ENCODE measurements at regions not wholly inside any gene's neighbourhood (a gene's known extent, or its start where the extent isn't known, plus 50 kb on each side); places are given as distances from the start of the nearest gene placed in this dataset.

DNA sequence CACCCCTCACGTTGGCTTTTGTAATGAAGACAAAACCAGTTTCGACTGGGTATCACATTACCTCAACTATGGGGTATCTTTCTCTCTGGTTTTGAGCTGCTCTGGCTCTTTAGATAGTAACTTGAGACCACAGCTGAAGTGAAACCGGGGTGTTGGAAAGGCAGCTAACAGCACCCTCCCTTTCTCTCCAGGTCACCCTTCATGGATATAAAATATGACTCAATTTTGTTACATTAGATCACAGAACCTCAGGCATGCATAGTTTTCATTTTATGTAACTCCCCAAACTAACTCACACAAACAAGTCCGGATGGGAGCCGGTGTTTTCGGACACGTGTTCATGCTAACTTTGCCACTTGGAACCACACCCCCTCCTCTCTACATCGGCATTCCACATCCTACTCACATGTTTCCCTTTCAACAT lies 90.7 kb downstream of the NR2F2 start:
- Mint-ChIP-seq H3K27me3 (ENCODE audit: low read depth) (peaks cover 75% of the 10 kb centered on the region), H3K36me3 (no peaks in the 10 kb centered on the region)

DNA sequence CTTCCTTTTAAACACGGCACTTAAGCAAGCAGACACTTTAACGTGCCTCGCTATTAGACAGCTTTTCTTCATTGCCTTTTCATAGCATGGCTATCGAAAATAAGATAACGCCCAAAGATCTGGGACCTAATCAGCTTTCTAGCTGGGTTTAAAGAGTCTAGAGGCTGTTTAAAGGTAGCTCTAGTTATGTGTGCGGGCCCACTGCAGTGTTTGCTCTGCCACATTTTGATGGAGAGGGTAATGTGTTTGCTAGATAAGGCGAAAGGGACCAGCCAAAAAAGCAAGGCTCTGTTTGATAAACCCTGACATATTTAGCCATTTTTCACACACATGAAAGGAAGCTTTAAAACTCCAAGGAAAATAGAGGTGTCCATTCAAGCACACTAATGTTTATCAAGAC lies 91.6 kb downstream of the NR2F2 start:
- Mint-ChIP-seq H3K27ac (no peak overlapping the region), H3K4me3 (no peak overlapping the region), H3K36me3 (no peaks in the 10 kb centered on the region), H3K27me3 (ENCODE audit: low read depth) (peaks cover 66% of the 10 kb centered on the region), H3K9me3 (peaks cover 6% of the 10 kb centered on the region), H3K4me1 (peaks cover 43% of the 10 kb centered on the region)
- TF ChIP-seq SP1 (CRISPR knock-in tag; conservative IDR thresholded peaks at IDR 0.05) (no peak), NFATC4 (CRISPR knock-in tag; IDR thresholded peaks at IDR 0.05) (no peak), JAZF1 (CRISPR knock-in tag; IDR thresholded peaks at IDR 0.05) (no peak), RORB (CRISPR knock-in tag; IDR thresholded peaks at IDR 0.05) (no peak), NR1H2 (CRISPR knock-in tag; IDR thresholded peaks at IDR 0.05) (no peak), RELA (CRISPR knock-in tag; IDR thresholded peaks at IDR 0.05; ENCODE audit: borderline replicate concordance) (no peak), PRRX2 (CRISPR knock-in tag; IDR thresholded peaks at IDR 0.05) (no peak)
- TF ChIP-seq, protein P1, sequence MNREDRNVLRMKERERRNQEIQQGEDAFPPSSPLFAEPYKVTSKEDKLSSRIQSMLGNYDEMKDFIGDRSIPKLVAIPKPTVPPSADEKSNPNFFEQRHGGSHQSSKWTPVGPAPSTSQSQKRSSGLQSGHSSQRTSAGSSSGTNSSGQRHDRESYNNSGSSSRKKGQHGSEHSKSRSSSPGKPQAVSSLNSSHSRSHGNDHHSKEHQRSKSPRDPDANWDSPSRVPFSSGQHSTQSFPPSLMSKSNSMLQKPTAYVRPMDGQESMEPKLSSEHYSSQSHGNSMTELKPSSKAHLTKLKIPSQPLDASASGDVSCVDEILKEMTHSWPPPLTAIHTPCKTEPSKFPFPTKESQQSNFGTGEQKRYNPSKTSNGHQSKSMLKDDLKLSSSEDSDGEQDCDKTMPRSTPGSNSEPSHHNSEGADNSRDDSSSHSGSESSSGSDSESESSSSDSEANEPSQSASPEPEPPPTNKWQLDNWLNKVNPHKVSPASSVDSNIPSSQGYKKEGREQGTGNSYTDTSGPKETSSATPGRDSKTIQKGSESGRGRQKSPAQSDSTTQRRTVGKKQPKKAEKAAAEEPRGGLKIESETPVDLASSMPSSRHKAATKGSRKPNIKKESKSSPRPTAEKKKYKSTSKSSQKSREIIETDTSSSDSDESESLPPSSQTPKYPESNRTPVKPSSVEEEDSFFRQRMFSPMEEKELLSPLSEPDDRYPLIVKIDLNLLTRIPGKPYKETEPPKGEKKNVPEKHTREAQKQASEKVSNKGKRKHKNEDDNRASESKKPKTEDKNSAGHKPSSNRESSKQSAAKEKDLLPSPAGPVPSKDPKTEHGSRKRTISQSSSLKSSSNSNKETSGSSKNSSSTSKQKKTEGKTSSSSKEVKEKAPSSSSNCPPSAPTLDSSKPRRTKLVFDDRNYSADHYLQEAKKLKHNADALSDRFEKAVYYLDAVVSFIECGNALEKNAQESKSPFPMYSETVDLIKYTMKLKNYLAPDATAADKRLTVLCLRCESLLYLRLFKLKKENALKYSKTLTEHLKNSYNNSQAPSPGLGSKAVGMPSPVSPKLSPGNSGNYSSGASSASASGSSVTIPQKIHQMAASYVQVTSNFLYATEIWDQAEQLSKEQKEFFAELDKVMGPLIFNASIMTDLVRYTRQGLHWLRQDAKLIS (CRISPR knock-in tag; IDR thresholded peaks at IDR 0.05; ENCODE audit: borderline replicate concordance) = no peak
- TF ChIP-seq, protein P2, sequence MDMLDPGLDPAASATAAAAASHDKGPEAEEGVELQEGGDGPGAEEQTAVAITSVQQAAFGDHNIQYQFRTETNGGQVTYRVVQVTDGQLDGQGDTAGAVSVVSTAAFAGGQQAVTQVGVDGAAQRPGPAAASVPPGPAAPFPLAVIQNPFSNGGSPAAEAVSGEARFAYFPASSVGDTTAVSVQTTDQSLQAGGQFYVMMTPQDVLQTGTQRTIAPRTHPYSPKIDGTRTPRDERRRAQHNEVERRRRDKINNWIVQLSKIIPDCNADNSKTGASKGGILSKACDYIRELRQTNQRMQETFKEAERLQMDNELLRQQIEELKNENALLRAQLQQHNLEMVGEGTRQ (CRISPR knock-in tag; IDR thresholded peaks at IDR 0.05) = no peak
- TF ChIP-seq, protein P3, sequence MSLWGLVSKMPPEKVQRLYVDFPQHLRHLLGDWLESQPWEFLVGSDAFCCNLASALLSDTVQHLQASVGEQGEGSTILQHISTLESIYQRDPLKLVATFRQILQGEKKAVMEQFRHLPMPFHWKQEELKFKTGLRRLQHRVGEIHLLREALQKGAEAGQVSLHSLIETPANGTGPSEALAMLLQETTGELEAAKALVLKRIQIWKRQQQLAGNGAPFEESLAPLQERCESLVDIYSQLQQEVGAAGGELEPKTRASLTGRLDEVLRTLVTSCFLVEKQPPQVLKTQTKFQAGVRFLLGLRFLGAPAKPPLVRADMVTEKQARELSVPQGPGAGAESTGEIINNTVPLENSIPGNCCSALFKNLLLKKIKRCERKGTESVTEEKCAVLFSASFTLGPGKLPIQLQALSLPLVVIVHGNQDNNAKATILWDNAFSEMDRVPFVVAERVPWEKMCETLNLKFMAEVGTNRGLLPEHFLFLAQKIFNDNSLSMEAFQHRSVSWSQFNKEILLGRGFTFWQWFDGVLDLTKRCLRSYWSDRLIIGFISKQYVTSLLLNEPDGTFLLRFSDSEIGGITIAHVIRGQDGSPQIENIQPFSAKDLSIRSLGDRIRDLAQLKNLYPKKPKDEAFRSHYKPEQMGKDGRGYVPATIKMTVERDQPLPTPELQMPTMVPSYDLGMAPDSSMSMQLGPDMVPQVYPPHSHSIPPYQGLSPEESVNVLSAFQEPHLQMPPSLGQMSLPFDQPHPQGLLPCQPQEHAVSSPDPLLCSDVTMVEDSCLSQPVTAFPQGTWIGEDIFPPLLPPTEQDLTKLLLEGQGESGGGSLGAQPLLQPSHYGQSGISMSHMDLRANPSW (CRISPR knock-in tag; conservative IDR thresholded peaks at IDR 0.05; ENCODE audit: low read depth) = no peak
- TF ChIP-seq, protein P4, sequence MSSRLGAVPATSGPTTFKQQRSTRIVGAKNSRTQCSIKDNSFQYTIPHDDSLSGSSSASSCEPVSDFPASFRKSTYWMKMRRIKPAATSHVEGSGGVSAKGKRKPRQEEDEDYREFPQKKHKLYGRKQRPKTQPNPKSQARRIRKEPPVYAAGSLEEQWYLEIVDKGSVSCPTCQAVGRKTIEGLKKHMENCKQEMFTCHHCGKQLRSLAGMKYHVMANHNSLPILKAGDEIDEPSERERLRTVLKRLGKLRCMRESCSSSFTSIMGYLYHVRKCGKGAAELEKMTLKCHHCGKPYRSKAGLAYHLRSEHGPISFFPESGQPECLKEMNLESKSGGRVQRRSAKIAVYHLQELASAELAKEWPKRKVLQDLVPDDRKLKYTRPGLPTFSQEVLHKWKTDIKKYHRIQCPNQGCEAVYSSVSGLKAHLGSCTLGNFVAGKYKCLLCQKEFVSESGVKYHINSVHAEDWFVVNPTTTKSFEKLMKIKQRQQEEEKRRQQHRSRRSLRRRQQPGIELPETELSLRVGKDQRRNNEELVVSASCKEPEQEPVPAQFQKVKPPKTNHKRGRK (CRISPR knock-in tag; IDR thresholded peaks at IDR 0.05; ENCODE audit: borderline replicate concordance) = no peak
- TF ChIP-seq, protein P5, sequence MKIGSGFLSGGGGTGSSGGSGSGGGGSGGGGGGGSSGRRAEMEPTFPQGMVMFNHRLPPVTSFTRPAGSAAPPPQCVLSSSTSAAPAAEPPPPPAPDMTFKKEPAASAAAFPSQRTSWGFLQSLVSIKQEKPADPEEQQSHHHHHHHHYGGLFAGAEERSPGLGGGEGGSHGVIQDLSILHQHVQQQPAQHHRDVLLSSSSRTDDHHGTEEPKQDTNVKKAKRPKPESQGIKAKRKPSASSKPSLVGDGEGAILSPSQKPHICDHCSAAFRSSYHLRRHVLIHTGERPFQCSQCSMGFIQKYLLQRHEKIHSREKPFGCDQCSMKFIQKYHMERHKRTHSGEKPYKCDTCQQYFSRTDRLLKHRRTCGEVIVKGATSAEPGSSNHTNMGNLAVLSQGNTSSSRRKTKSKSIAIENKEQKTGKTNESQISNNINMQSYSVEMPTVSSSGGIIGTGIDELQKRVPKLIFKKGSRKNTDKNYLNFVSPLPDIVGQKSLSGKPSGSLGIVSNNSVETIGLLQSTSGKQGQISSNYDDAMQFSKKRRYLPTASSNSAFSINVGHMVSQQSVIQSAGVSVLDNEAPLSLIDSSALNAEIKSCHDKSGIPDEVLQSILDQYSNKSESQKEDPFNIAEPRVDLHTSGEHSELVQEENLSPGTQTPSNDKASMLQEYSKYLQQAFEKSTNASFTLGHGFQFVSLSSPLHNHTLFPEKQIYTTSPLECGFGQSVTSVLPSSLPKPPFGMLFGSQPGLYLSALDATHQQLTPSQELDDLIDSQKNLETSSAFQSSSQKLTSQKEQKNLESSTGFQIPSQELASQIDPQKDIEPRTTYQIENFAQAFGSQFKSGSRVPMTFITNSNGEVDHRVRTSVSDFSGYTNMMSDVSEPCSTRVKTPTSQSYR (CRISPR knock-in tag; IDR thresholded peaks at IDR 0.05) = no peak
- TF ChIP-seq, protein P6, sequence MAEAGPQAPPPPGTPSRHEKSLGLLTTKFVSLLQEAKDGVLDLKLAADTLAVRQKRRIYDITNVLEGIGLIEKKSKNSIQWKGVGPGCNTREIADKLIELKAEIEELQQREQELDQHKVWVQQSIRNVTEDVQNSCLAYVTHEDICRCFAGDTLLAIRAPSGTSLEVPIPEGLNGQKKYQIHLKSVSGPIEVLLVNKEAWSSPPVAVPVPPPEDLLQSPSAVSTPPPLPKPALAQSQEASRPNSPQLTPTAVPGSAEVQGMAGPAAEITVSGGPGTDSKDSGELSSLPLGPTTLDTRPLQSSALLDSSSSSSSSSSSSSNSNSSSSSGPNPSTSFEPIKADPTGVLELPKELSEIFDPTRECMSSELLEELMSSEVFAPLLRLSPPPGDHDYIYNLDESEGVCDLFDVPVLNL (CRISPR knock-in tag; IDR thresholded peaks at IDR 0.05; ENCODE audit: borderline replicate concordance, low read depth) = no peak
- ChIA-PET POLR2A (no interaction called here), CTCF (interaction anchor here (1.3 kb wide), 1 partner anchor 824 kb away, joined by 3 read pairs; no protein-coding TSS in a partner anchor)
- ATAC-seq (no peak), DNase-seq (ENCODE audit: low spot score) (no peak)

More for the DNA sequence above, 90.7 kb downstream of the NR2F2 start:
- H3K4me3 Mint-ChIP-seq = peak overlapping the region; percentile 59
- H3K27ac Mint-ChIP-seq = no peak overlapping the region
- ChIA-PET CTCF (interaction anchor here (0.5 to 1.5 kb wide), 4 partner anchors 51 to 825 kb away, joined by 3 to 6 read pairs (median 4); no protein-coding TSS in a partner anchor), POLR2A (no interaction called here)
- TF ChIP-seq MXD4 (CRISPR knock-in tag; IDR thresholded peaks at IDR 0.05; ENCODE audit: borderline replicate concordance) = no peak
- TF ChIP-seq, protein P7, sequence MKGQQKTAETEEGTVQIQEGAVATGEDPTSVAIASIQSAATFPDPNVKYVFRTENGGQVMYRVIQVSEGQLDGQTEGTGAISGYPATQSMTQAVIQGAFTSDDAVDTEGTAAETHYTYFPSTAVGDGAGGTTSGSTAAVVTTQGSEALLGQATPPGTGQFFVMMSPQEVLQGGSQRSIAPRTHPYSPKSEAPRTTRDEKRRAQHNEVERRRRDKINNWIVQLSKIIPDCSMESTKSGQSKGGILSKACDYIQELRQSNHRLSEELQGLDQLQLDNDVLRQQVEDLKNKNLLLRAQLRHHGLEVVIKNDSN (CRISPR knock-in tag; IDR thresholded peaks at IDR 0.05) = 0 out of 2 replicates have a peak, but pooled peaks have one; percentile 21
- DNase-seq (ENCODE audit: low spot score) (no peak), ATAC-seq (peak; percentile 58)
- H3K4me1 Mint-ChIP-seq = peaks cover 47% of the 10 kb centered on the region
- peaks cover 6% of the 10 kb centered on the region for H3K9me3 Mint-ChIP-seq

Data from WTC11 (cell line).